SU-DHL-6 (cell line): ENCODE measurements at regions not wholly inside any gene's neighbourhood (a gene's known extent, or its start where the extent isn't known, plus 50 kb on each side); places are given as distances from the start of the nearest gene placed in this dataset.

Experiments used
- EZH2phosphoT487 ChIP-seq: fragments of 200-600 bp; sonication (generic), shearing (Covaris generic); conservative IDR thresholded peaks from 2 replicates; pipeline ENCODE4 v1.6.1; 2018; ENCODE audit warnings: mild to moderate bottlenecking, antibody characterized with exemption, low read length, moderate library complexity, mixed read lengths
- TF ChIP-seq, protein P1 (sequence below): fragments of 200-600 bp; sonication (generic); IDR thresholded peaks from one replicate; pipeline ENCODE4 v1.5.1; 2017; ENCODE audit warnings: antibody characterized with exemption, mild to moderate bottlenecking, low read length, moderate library complexity; ENCODE audit not compliant: insufficient read depth, poor library complexity, severe bottlenecking

DNA sequence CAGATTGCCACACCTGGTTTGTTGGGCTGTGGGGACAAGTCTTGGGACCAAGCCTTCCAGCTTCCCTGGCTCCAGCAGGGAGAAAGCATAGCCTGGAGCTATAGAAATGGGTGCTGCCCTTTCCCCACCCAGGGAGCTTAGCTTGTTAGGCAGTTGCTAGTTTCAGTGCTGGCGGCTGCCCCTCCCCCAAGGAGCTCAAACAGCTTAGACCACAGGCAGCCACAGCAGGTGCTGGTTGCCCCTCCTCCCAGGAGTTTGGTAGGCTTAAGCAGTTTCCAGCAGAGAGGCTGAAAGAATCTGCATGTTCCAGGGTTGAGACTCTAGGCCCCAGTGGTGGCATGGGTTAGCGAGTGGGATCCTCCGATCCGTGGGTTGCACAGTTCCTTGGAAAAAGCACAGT lies 889.7 kb downstream of the IGSF11 start:
- TF ChIP-seq, protein P1, sequence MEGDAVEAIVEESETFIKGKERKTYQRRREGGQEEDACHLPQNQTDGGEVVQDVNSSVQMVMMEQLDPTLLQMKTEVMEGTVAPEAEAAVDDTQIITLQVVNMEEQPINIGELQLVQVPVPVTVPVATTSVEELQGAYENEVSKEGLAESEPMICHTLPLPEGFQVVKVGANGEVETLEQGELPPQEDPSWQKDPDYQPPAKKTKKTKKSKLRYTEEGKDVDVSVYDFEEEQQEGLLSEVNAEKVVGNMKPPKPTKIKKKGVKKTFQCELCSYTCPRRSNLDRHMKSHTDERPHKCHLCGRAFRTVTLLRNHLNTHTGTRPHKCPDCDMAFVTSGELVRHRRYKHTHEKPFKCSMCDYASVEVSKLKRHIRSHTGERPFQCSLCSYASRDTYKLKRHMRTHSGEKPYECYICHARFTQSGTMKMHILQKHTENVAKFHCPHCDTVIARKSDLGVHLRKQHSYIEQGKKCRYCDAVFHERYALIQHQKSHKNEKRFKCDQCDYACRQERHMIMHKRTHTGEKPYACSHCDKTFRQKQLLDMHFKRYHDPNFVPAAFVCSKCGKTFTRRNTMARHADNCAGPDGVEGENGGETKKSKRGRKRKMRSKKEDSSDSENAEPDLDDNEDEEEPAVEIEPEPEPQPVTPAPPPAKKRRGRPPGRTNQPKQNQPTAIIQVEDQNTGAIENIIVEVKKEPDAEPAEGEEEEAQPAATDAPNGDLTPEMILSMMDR = no peak
- no peak for TF ChIP-seq EZH2phosphoT487
